SK-N-SH (cell line): ENCODE measurements at regions not wholly inside any gene's neighbourhood (a gene's known extent, or its start where the extent isn't known, plus 50 kb on each side); places are given as distances from the start of the nearest gene placed in this dataset.
A peak's percentile ranks its signal among the peaks of the same experiment; 100 is the strongest.

ENCODE experiments used
- CTCF ChIA-PET: fragments of 300-600, 350-600 bp; formaldehyde crosslinking; extraction: SDS; loops from one replicate; lab custom pipeline; 2021; lab: Yijun Ruan, JAX
- POLR2A ChIA-PET: fragments of 350-600 bp; sonication (Branson Sonifier 250); formaldehyde crosslinking; extraction: SDS; loops from one replicate; lab custom pipeline; 2020; ENCODE audit warnings: antibody characterized with exemption, inconsistent platforms; lab: Yijun Ruan, JAX
- DNase-seq: peaks from one replicate; pipeline ENCODE4 v3.0.0; 2012
- H2AFZ ChIP-seq: fragments of 200-600 bp; sonication (generic); 2 replicates; pipeline ENCODE4 v1.8.1; 2016; ENCODE audit warnings: antibody characterized with exemption, mild to moderate bottlenecking, low read depth
- H3F3A ChIP-seq: fragments of 200-600 bp; sonication (generic); replicated peaks from 2 replicates; pipeline ENCODE3; 2016; ENCODE audit warnings: antibody characterized with exemption, mild to moderate bottlenecking; ENCODE audit not compliant: insufficient read depth
- H3K27ac ChIP-seq, 2 experiments: fragments of 200-500 bp in 1 of 2; fragments of 200-600 bp in 1 of 2; sonication (Bioruptor generic) in 1 of 2; sonication (generic), shearing (Covaris generic) in 1 of 2; 2 replicates each; pipeline versions ENCODE4 v1.5.1 to v1.6.1; 2014 to 2016; ENCODE audit warnings: low read depth in 2 of 2, inconsistent platforms in 1 of 2, low read length in 1 of 2, mild to moderate bottlenecking in 1 of 2, mixed read lengths in 1 of 2
- H3K27me3 ChIP-seq: fragments of 200-600 bp; sonication (generic), shearing (Covaris generic); 2 replicates; pipeline ENCODE4 v1.6.1; 2016; ENCODE audit warnings: mixed run types; ENCODE audit not compliant: insufficient read depth
- H3K36me3 ChIP-seq, 2 experiments: fragments of 200-500 bp in 1 of 2; fragments of 200-600 bp in 1 of 2; sonication (Bioruptor generic) in 1 of 2; sonication (generic) in 1 of 2; replicated peaks in 1 of 2; 2 replicates each; pipeline versions ENCODE3 to v1.5.1; 2014 to 2016; ENCODE audit warnings: low read length in 1 of 2, mild to moderate bottlenecking in 1 of 2; ENCODE audit not compliant: insufficient read depth in 2 of 2, control insufficient read depth in 1 of 2
- H3K4me1 ChIP-seq, 2 experiments: fragments of 200-500 bp in 1 of 2; fragments of 200-600 bp in 1 of 2; sonication (Bioruptor generic) in 1 of 2; sonication (generic), shearing (Covaris generic) in 1 of 2; 2 replicates each; pipeline versions ENCODE4 v1.5.1 to v1.6.1; 2014 to 2016; ENCODE audit warnings: low read depth in 1 of 2, low read length in 1 of 2, mixed run types in 1 of 2; ENCODE audit not compliant: insufficient read depth in 2 of 2, control insufficient read depth in 1 of 2
- H3K4me2 ChIP-seq: fragments of 200-600 bp; sonication (generic), shearing (Covaris generic); 2 replicates; pipeline ENCODE4 v1.6.1; 2017; ENCODE audit warnings: mixed run types
- H3K4me3 ChIP-seq, 2 experiments: fragments of 200-500 bp in 1 of 2; fragments of 200-600 bp in 1 of 2; sonication (Bioruptor generic) in 1 of 2; sonication (generic), shearing (Covaris generic) in 1 of 2; 2 replicates each; pipeline versions ENCODE4 v1.5.1 to v1.8.1; 2014 to 2016; ENCODE audit warnings: low read depth in 2 of 2, inconsistent platforms in 1 of 2, low read length in 1 of 2, mild to moderate bottlenecking in 1 of 2, mixed read lengths in 1 of 2, moderate library complexity in 1 of 2
- H3K79me2 ChIP-seq: fragments of 200-600 bp; sonication (generic); 2 replicates; pipeline ENCODE4 v1.8.1; 2017; ENCODE audit warnings: mild to moderate bottlenecking; ENCODE audit not compliant: insufficient read depth
- H3K9ac ChIP-seq: fragments of 200-600 bp; sonication (generic); 2 replicates; pipeline ENCODE4 v1.6.1; 2017; ENCODE audit warnings: mixed run types
- H3K9me2 ChIP-seq: fragments of 200-600 bp; sonication (generic); 2 replicates; pipeline ENCODE4 v1.6.1; 2017; ENCODE audit warnings: mixed run types
- H3K9me3 ChIP-seq: fragments of 200-600 bp; sonication (generic); 2 replicates; pipeline ENCODE4 v1.6.1; 2017; ENCODE audit warnings: mixed run types, mild to moderate bottlenecking, moderate library complexity
- H4K20me1 ChIP-seq: fragments of 200-600 bp; sonication (generic); 2 replicates; pipeline ENCODE4 v1.6.1; 2017; ENCODE audit warnings: mild to moderate bottlenecking, mixed run types; ENCODE audit not compliant: insufficient read depth
- CTCF ChIP-seq: fragments of 200-600 bp; sonication (generic); IDR thresholded peaks from 2 replicates; pipeline ENCODE4 v1.6.1; 2017; ENCODE audit warnings: antibody characterized with exemption, mild to moderate bottlenecking, moderate library complexity
- EZH2phosphoT487 ChIP-seq: fragments of 200-600 bp; sonication (generic); IDR thresholded peaks from 2 replicates; pipeline ENCODE4 v1.6.1; 2017; ENCODE audit warnings: low read depth, mixed run types, mild to moderate bottlenecking, antibody characterized with exemption, moderate library complexity, borderline replicate concordance
- FOSL2 ChIP-seq: IDR thresholded peaks from 2 replicates; pipeline ENCODE4 v1.4.0; 2012; ENCODE audit warnings: low read depth, mild to moderate bottlenecking, moderate library complexity, borderline replicate concordance
- GABPA ChIP-seq: IDR thresholded peaks from 2 replicates; pipeline ENCODE4 v1.4.0; 2012; ENCODE audit warnings: low read depth, mild to moderate bottlenecking
- IRF3 ChIP-seq: fragments of 150-350 bp; IDR thresholded peaks from 2 replicates; pipeline ENCODE4 v1.6.1; 2016; ENCODE audit warnings: mild to moderate bottlenecking, low read depth, low read length
- MAX ChIP-seq: IDR thresholded peaks from 2 replicates; pipeline ENCODE4 v1.4.0; 2012; ENCODE audit warnings: low read depth
- NFIC ChIP-seq: IDR thresholded peaks from 2 replicates; pipeline ENCODE4 v1.4.0; 2012; ENCODE audit warnings: borderline replicate concordance
- RFX5 ChIP-seq: IDR thresholded peaks from 2 replicates; pipeline ENCODE4 v1.6.1; 2012; ENCODE audit warnings: mild to moderate bottlenecking, improper control_type of control experiment, low read length
- SMC3 ChIP-seq: IDR thresholded peaks from 2 replicates; pipeline ENCODE4 v1.6.1; 2012; ENCODE audit warnings: low read depth, low read length, improper control_type of control experiment
- TAF1 ChIP-seq: IDR thresholded peaks from 2 replicates; pipeline ENCODE4 v1.6.1; 2012; ENCODE audit warnings: low read depth, mild to moderate bottlenecking, low read length, moderate library complexity, borderline replicate concordance
- USF2 ChIP-seq: fragments of 150-350 bp; IDR thresholded peaks from 2 replicates; pipeline ENCODE4 v1.6.1; 2017; ENCODE audit warnings: antibody characterized with exemption, low read length, low read depth, borderline replicate concordance
- YY1 ChIP-seq: IDR thresholded peaks from 2 replicates; pipeline ENCODE4 v1.4.0; 2012; ENCODE audit warnings: low read depth, mild to moderate bottlenecking
- whole genome bisulfite sequencing: methylation state at CpG from one replicate; pipeline ENCODE4 v1.1.6; 2017; ENCODE audit warnings: low lambda C conversion rate; 5-methylcytosine and 5-hydroxymethylcytosine counted together

GRCh38 chr3:89783341-89783927 is 676.0 kb downstream of the EPHA3 start:
- H3F3A ChIP-seq, result no peaks in the 10 kb centered on the region
- ChIA-PET CTCF (no interaction called here), POLR2A (no interaction called here)
- H3K9ac ChIP-seq, result no peak overlapping the region
- no peak overlapping the region for H3K4me3 ChIP-seq
- H3K27me3 ChIP-seq, result no peaks in the 10 kb centered on the region
- no peak for TF ChIP-seq IRF3
- H3K27ac ChIP-seq, result no peak overlapping the region
- 0% methylated on average over 4 of the region's 4 CpGs for WGBS
- H3K36me3 ChIP-seq, result no peaks in the 10 kb centered on the region
- no peak overlapping the region for H2AFZ ChIP-seq
- no peaks in the 10 kb centered on the region for H3K9me2 ChIP-seq
- H3K4me2 ChIP-seq, result no peak overlapping the region
- no peaks in the 10 kb centered on the region for H3K9me3 ChIP-seq
- no peaks in the 10 kb centered on the region for H4K20me1 ChIP-seq
- no peak for DNase-seq
- no peaks in the 10 kb centered on the region for H3K79me2 ChIP-seq
- no peaks in the 10 kb centered on the region for H3K4me1 ChIP-seq

GRCh38 chr3:89787485-89787884 is 680.1 kb downstream of the EPHA3 start:
- Histone ChIP-seq H3K4me2 (no peak overlapping the region), H4K20me1 (no peaks in the 10 kb centered on the region), H3K9ac (no peak overlapping the region), H3K36me3 (no peaks in the 10 kb centered on the region), H3K4me1 (no peaks in the 10 kb centered on the region), H3F3A (no peaks in the 10 kb centered on the region), H3K4me3 (no peak overlapping the region), H3K79me2 (no peaks in the 10 kb centered on the region), H3K9me3 (no peaks in the 10 kb centered on the region), H3K27ac (no peak overlapping the region), H2AFZ (0 out of 2 replicates have a peak overlapping the region, but pooled peaks have one; percentile 22), H3K9me2 (no peaks in the 10 kb centered on the region), H3K27me3 (no peaks in the 10 kb centered on the region)
- WGBS, result 3% methylated on average over 5 of the region's 5 CpGs
- no peak for DNase-seq
- POLR2A ChIA-PET, result no interaction called here
- TF ChIP-seq GABPA, result no peak
- TF ChIP-seq RFX5, result no peak
- TF ChIP-seq NFIC, result no peak
- TF ChIP-seq TAF1, result no peak
- TF ChIP-seq CTCF, result no peak
- TF ChIP-seq FOSL2, result no peak
- TF ChIP-seq YY1, result no peak
- TF ChIP-seq EZH2phosphoT487, result no peak
- TF ChIP-seq USF2, result no peak
- no peak for TF ChIP-seq SMC3
- TF ChIP-seq MAX, result no peak
- TF ChIP-seq, all 33 proteins: peak for 0
- CTCF ChIA-PET, result no interaction called here
